HT1080 (cell line): ENCODE measurements at regions not wholly inside any gene's neighbourhood (a gene's known extent, or its start where the extent isn't known, plus 50 kb on each side); places are given as distances from the start of the nearest gene placed in this dataset.

Source experiments
- DNase-seq: peaks from one replicate; pipeline ENCODE4 v3.0.0-alpha.2; 2015; ENCODE audit warnings: low read depth

- DNase-seq = no peak
These were observed 257.7 kb downstream of the VGLL3 start for GRCh38 chr3:86733257-86733656.

- DNase-seq = no peak
These were observed 259.4 kb downstream of the VGLL3 start for GRCh38 chr3:86731501-86731901.

- DNase-seq = no peak
These were observed 267.5 kb downstream of the VGLL3 start for GRCh38 chr3:86723433-86723832.

GRCh38 chr3:86711634-86712033, 279.3 kb downstream of the VGLL3 start:
- no peak for DNase-seq

- DNase-seq = no peak
These were observed 282.1 kb downstream of the VGLL3 start for GRCh38 chr3:86708893-86709292.

DNA sequence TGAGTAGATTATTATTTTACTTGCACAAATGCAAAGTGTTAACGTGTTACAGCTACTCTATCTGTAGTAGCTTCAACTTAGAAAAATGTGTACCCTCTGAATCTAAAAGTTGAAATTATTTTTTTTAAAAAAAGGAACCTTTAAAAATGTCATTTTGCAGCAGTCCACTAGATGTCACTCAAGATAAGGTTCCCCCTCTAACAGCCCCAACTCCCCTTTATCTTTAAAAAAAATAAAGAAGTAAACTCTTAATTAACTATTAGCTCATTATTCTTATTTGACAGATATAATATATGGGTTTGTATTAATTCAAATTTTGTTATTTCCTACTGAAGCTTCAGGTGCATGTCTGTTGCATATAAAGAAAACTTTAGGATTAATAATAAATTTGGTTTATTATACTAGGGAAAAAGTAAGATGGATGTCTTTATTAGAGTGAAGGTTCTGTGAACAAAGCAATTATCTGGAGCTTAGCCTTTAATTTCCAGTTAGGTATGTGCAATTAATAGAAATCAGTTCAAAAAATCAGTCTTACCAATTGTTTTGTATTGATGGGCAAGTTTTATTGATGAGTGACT, 288.5 kb downstream of the VGLL3 start:
- no peak for DNase-seq

- DNase-seq = no peak
These were observed 295.2 kb downstream of the VGLL3 start for GRCh38 chr3:86695752-86696151.

- DNase-seq = no peak
These were observed 317.0 kb downstream of the VGLL3 start for GRCh38 chr3:86673991-86674390.

- no peak for DNase-seq
These were observed 329.1 kb downstream of the VGLL3 start for GRCh38 chr3:86661817-86662216.

- DNase-seq = no peak
These were observed 332.1 kb downstream of the VGLL3 start for GRCh38 chr3:86658876-86659275.

DNA sequence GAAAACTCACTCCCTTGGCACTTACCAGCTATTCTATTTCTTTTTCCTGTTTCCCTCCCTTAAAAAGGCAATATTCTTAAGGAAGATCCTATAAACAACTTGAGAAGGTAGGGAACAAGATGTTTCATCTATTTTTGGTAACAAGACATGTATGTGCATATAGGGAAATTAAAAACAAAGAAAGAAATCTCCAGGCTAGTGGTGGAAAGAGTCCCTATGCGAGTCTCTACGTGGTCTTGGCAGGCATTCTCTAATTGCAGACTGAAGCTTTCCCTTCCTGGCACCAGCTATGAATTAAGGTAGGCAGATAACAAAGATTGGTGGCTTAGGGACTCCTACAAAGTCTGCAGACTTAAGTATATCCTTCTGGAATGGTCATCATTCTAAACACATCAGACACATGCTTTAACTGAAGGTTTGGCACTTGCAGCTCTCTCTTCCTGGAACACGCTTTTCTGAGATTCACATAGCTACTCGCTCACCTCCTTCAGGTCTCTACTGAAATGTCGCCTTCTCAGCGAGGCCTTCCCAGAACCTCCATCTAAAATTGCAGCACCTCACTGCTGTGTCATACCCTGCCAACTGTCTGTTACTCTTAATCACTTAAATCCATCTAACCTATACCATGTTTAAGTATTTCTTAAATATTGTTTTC, 336.0 kb downstream of the VGLL3 start:
- DNase-seq = no peak

DNA sequence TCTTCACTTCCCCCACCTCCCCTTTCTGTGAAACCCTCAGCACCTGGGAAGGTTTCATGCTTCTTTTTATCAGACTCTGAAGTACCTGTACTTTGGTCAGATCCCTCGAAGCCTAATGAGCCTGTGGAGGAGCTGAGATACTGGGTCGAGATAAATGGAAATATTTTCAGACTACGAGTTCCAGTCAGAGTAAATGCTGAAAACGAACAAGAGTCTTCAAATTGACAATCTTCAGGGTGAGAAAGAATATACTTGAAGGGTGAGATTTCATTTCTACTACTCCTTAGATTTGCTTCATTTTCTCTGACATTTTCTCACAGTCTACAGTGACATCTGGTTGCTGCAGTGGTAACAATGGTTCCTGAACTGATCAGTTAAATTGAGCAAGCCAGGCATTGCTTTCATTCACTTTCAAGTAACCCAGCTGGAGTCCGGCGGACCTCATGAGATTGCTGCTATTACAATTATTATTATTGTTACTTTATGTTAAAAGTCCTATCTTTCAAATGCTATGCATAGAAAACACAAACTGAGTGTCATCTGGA, 337.2 kb downstream of the VGLL3 start:
- DNase-seq = no peak

DNA sequence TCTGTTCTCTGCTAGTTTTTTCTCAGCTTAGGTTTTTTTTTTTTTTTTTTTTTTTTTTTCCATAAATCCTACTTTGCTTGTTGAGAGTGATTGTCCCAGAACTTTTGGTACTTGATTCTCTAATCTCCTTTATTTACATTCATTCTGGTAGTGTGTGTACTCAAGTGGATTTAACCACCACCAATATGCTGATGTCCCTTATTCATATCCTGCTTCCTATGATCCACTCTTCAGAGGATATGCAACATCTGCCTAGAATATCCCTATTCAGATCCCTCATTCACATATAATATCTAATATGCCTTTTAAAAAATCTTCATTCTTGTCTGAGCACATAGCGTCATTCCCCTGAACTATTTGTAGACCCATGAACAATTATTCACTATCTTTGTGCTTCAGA, 342.9 kb downstream of the VGLL3 start:
- DNase-seq = no peak

DNA sequence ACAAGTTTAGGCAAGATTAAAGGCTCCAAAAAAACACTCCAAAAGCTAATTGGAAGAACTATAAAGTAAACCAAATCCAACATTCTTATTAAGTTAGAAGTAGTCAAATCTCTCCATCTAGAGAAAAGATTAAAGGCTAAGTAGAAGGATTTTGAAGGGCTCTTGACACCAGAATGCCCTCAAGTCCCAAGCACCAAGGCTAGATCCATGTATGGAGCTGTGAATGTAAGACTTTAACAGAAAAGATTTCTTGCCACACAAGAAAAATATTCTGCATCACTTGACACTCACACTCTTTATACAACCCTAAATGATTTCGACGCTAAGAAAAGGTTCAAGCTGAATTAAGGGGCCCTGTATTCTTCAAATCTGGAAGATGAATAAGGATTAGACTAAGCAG, 345.2 kb downstream of the VGLL3 start:
- no peak for DNase-seq

- DNase-seq = no peak
These were observed 356.6 kb downstream of the VGLL3 start for GRCh38 chr3:86634361-86634760.

- DNase-seq = no peak
These were observed 361.4 kb downstream of the VGLL3 start for GRCh38 chr3:86629511-86629910.

DNA sequence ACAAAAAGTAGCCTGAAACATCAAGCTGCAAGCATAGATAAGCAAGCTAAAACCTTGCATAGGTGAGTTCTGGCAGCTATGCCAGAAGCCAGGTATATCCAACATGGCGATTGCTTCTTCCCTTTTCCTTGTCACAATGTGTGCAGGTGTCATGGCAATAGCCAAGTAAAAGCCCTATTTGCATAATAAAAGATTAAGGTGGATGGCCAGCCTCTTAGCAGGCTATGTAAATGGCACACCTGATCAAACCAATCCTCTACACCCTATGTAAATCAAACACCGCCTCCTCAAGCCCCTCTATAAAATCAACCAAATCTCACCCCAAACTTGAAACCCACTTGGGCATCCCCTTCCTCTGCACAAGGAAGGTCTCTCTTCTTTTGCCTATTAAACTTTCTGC, 366.8 kb downstream of the VGLL3 start:
- no peak for DNase-seq

DNA sequence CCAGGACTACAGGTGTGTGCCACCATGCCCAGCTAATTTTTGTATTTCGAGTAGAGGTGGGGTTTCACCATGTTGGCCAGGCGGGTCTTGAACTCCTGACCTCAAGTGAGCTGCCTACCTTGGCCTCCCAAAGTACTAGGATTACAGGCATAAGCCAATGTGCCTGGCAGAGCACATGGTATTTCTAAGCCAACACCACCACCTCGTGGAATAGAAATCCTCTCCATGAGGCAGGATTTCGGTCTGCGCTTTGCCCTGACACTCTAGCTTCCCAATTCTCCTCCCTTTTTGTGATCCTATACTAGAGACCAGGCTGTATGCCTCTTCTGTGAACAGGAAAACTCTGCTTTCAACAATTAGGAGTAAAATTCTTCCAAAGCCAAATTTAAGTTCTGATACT, 372.2 kb downstream of the VGLL3 start:
- DNase-seq = peak; percentile 4

DNA sequence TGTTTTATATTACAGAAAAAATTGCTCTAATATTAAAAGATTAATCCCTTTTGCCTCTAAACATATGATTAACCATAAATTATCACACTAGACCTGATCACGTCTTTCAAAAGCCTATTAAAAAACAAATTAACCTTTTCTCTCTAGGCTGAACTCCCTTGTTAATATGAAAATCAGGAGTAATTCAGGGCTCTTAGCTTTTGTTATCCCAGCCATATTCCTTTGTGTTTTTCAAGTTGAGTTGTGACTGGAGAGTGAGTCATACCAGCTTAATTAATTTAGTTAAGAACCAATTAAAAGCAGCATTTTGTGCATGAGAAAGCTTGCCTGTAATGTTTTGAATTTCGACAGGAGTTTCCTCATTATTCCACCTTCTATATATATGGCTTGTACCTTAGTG, 385.8 kb downstream of the VGLL3 start:
- no peak for DNase-seq

DNA sequence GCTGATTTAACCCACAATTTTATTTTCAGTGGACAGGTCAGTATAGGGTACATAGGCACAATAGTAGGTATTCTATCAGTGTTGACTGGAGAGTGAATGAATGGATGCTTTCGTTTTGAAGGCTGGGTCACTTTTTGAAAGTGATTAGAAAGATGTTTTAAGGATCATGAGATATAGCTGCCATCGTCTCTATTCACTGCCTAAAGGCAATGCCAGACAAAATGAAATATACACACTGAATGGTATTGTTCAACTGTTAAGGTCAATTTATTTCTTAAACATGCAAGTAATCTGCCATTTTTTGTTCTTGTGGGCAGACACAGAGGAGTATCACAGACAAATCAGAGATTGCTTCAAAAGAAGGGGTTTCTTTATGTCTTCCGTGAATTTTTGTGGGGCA, 395.3 kb downstream of the VGLL3 start:
- DNase-seq = no peak

GRCh38 chr3:86594838-86595237, 396.1 kb downstream of the VGLL3 start:
- DNase-seq = peak; percentile 15

- peak; percentile 78 for DNase-seq
These were observed 412.9 kb downstream of the VGLL3 start for GRCh38 chr3:86578071-86578470.

GRCh38 chr3:86563400-86563970, 427.5 kb downstream of the VGLL3 start:
- peak; percentile 23 for DNase-seq
